Prostate gland (tissue), 2 donors: ENCODE measurements at regions not wholly inside any gene's neighbourhood (a gene's known extent, or its start where the extent isn't known, plus 50 kb on each side); places are given as distances from the start of the nearest gene placed in this dataset.

Experiments
- DNase-seq: peaks from one replicate; pipeline ENCODE4 v3.0.0-alpha.2; 2019; ENCODE audit warnings: low spot score
- H3K27ac ChIP-seq, 2 donors: fragments of 200-600 bp; sonication (generic); 2 replicates each; pipeline ENCODE4 v1.5.1; 2017 to 2019
- H3K27me3 ChIP-seq: fragments of 200-600 bp; sonication (generic); replicated peaks from 2 replicates; pipeline ENCODE4 v1.5.1; 2019; ENCODE audit not compliant: insufficient read depth
- H3K36me3 ChIP-seq, 2 donors: fragments of 200-600 bp; sonication (generic); 1 replicate in 1 of 2; 2 replicates in 1 of 2; pipeline versions ENCODE4 v1.5.1 to v1.8.1; 2017 to 2019
- H3K4me1 ChIP-seq: fragments of 200-600 bp; sonication (generic); replicated peaks from 2 replicates; pipeline ENCODE4 v1.5.1; 2019
- H3K4me3 ChIP-seq, 2 donors: fragments of 200-600 bp; sonication (generic); 2 replicates each; pipeline ENCODE4 v1.5.1; 2017 to 2019
- H3K9me3 ChIP-seq: fragments of 200-600 bp; sonication (generic); 2 replicates; pipeline ENCODE4 v1.5.1; 2017
- POLR2A ChIP-seq: fragments of 450-650 bp; IDR thresholded peaks from one replicate; pipeline ENCODE4 v1.6.1; 2016; ENCODE audit warnings: antibody characterized with exemption, mild to moderate bottlenecking
- POLR2AphosphoS5 ChIP-seq: sonication (generic); formaldehyde crosslinking; IDR thresholded peaks from one replicate; pipeline ENCODE4 v1.6.1; 2017; ENCODE audit warnings: antibody characterized with exemption
- WGBS: methylation state at CpG from one replicate; pipeline ENCODE4 v1.1.5; 2018; 5-methylcytosine and 5-hydroxymethylcytosine counted together
- intact Hi-C: fragments of 100-400 bp; cut with DNase I; formaldehyde crosslinking; loops from one replicate; pipeline ENCODE4 v1.14.2; 2022
- TF ChIP-seq, protein P1 (sequence below), 4 experiments: fragments of 200-600 bp in 2 of 4; fragments of 450-650 bp in 2 of 4; sonication (generic) in 2 of 4; IDR thresholded peaks; 1 replicate in 3 of 4; 2 replicates in 1 of 4; pipeline ENCODE4 v1.5.1; 2016 to 2019; ENCODE audit warnings: antibody characterized with exemption in 4 of 4, mild to moderate bottlenecking in 2 of 4, moderate library complexity in 2 of 4

DNA sequence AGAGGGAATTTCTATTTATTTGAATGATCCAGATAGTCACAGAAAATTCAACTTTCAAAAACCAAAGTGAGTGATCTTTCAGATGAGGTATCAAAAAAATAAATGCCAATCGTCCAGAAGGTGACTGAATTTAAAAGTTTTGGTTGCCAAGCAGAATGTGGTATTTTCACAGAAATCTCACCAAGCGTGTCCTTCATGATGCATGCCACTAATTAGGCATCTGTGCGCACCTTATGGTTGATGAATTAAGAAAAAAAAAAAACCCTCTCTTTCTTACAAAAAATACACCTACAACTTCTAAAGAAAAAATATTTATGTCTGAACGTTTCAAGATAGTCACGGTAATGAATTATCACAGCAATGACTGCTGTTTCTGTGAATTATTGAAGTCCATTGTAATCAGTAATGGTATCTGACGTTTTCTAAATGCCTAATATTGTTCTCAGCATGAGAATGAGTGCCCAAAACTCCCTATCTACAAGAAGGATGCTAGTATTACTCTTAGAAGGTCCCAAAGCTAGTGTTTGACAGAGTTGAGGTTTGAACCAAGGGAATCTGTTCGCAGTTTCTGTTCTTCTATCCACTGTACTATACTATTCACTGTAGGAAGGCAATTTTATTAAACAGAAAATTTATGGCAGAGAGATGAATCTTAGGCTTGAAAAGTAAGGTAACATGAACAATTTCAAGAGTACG, 219.6 kb upstream of the NETO1 start:
- H3K27ac ChIP-seq = no peak overlapping the region
- DNase-seq = no peak
- no peaks in the 10 kb centered on the region for H3K36me3 ChIP-seq
- 80% methylated on average over 8 of the region's 8 CpGs for WGBS
- no peak overlapping the region for H3K4me3 ChIP-seq
- intact Hi-C loops = no loop called here
- no peaks in the 10 kb centered on the region for H3K4me1 ChIP-seq
- no peaks in the 10 kb centered on the region for H3K27me3 ChIP-seq
- no peaks in the 10 kb centered on the region for H3K9me3 ChIP-seq
- TF ChIP-seq POLR2AphosphoS5 (no peak), POLR2A (no peak)
- TF ChIP-seq, protein P1, sequence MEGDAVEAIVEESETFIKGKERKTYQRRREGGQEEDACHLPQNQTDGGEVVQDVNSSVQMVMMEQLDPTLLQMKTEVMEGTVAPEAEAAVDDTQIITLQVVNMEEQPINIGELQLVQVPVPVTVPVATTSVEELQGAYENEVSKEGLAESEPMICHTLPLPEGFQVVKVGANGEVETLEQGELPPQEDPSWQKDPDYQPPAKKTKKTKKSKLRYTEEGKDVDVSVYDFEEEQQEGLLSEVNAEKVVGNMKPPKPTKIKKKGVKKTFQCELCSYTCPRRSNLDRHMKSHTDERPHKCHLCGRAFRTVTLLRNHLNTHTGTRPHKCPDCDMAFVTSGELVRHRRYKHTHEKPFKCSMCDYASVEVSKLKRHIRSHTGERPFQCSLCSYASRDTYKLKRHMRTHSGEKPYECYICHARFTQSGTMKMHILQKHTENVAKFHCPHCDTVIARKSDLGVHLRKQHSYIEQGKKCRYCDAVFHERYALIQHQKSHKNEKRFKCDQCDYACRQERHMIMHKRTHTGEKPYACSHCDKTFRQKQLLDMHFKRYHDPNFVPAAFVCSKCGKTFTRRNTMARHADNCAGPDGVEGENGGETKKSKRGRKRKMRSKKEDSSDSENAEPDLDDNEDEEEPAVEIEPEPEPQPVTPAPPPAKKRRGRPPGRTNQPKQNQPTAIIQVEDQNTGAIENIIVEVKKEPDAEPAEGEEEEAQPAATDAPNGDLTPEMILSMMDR (IDR thresholded peaks at IDR 0.05) = no peak

DNA sequence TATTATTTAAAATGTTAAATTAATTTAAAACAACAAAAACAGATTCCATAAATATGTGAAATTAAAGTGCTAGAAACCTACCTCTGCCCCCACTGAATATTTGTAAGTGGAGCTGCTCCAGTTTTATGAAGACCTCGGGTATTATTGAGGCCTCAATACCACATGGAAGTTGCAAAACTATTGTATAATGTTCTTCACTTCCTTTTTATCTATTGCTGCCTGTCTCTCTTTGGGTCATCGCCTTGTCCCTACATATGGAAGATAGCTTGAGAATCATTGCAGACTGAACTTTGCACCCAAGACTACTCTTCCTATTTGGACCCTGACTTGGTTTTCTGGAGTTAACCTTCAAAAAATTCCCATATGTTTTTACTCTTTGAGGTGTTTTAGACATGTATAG, 212.1 kb upstream of the NETO1 start:
- WGBS = 85% methylated on average over 2 of the region's 2 CpGs

DNA sequence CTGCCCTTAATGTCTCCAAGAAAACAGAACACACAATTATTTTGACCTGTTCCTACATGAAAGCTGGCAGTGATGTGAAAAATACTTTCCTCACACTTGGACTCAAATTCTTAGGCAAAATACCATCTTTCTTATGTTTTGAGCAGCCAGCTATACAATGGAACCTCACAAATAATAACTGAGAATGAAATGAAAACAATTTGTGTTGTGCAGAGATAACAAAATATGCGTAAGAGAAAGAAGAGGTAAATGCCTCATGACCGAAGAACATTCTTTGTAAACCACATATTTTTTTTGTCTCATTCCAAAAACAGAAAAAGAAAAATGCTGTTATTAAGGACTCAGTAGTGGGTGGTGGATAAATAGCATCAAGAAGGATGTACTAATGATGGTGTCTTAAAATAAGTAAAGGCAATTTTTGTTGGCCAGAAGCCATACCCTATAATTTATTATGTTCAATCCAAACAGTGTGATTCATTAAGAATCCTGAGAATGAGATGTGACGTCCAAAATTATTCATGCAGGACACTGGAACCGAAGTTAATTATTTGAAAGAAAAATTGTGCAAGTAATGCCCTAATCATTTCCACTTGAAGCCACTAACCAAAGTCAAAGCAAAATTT, 193.0 kb upstream of the NETO1 start:
- Histone ChIP-seq H3K36me3 (no peaks in the 10 kb centered on the region), H3K27me3 (no peaks in the 10 kb centered on the region), H3K27ac (no peak overlapping the region), H3K4me1 (no peaks in the 10 kb centered on the region), H3K4me3 (no peak overlapping the region), H3K9me3 (no peaks in the 10 kb centered on the region)
- intact Hi-C loops = no loop called here
- DNase-seq = no peak
- no peak for TF ChIP-seq POLR2A
- TF ChIP-seq POLR2AphosphoS5 = no peak
- TF ChIP-seq, protein P1 (IDR thresholded peaks at IDR 0.05) = no peak
- 47% methylated on average over 4 of the region's 4 CpGs for WGBS

More for the DNA sequence above, 212.1 kb upstream of the NETO1 start:
- Histone ChIP-seq H3K36me3 (no peaks in the 10 kb centered on the region), H3K9me3 (no peaks in the 10 kb centered on the region), H3K4me1 (no peaks in the 10 kb centered on the region), H3K4me3 (no peak overlapping the region), H3K27me3 (no peaks in the 10 kb centered on the region), H3K27ac (no peak overlapping the region)
- TF ChIP-seq, protein P1 (IDR thresholded peaks at IDR 0.05) = no peak
- TF ChIP-seq POLR2A = no peak
- intact Hi-C loops = no loop called here
- no peak for DNase-seq

DNA sequence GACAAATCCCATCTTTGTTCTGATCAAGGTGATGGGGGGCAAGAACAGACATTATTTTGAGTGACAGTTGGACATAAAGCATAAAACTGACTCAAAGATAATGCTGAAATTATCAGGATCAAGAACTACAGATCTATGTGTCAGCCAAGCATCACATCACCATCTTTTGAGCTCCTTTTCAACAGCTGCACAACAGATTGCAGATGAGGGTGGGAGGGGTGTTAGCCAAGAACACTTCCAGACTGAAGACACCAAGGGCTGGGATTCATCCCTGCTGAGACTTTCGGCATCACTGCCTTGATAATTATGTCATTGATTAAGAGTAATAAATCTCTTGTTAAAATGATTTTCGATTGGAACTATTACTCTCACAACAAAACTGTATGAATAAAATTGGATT, 191.5 kb upstream of the NETO1 start:
- no peak overlapping the region for H3K27ac ChIP-seq
- H3K4me1 ChIP-seq = no peaks in the 10 kb centered on the region
- H3K4me3 ChIP-seq = no peak overlapping the region
- no peak for DNase-seq
- H3K9me3 ChIP-seq = no peaks in the 10 kb centered on the region
- no peaks in the 10 kb centered on the region for H3K36me3 ChIP-seq
- intact Hi-C loops = no loop called here
- no peaks in the 10 kb centered on the region for H3K27me3 ChIP-seq
- TF ChIP-seq POLR2A (no peak), POLR2AphosphoS5 (no peak)
- WGBS = 85% methylated on average over 2 of the region's 2 CpGs

DNA sequence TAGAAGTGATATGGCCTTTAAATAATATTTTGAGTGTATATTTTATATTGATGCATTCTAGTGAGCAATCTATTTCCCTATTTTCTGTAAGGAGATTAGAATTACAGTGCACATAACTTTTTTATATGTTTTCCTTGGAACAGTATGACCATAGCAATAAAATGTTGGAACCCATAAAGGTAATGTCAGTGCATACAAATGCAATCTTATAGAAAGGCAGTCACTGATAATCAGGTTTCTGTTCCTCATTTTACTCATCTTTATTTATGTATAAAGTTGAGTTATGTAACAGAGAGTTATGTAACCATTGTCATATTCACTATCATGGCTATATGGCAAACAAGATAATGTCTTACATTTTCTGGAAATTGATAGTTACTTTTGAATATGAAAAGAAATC, 179.9 kb upstream of the NETO1 start:
- DNase-seq = no peak
- TF ChIP-seq POLR2A (no peak), POLR2AphosphoS5 (peak; percentile 46)
- TF ChIP-seq, protein P1 (IDR thresholded peaks at IDR 0.05) = no peak
- no peaks in the 10 kb centered on the region for H3K4me1 ChIP-seq
- intact Hi-C loops = no loop called here
- H3K9me3 ChIP-seq = no peaks in the 10 kb centered on the region
- H3K36me3 ChIP-seq = no peaks in the 10 kb centered on the region
- H3K27me3 ChIP-seq = no peaks in the 10 kb centered on the region
- no peak overlapping the region for H3K27ac ChIP-seq
- H3K4me3 ChIP-seq = no peak overlapping the region
